ENCODE measurements at regions not wholly inside any gene's neighbourhood (a gene's known extent, or its start where the extent isn't known, plus 50 kb on each side); places are given as distances from the start of the nearest gene placed in this dataset.

DNA sequence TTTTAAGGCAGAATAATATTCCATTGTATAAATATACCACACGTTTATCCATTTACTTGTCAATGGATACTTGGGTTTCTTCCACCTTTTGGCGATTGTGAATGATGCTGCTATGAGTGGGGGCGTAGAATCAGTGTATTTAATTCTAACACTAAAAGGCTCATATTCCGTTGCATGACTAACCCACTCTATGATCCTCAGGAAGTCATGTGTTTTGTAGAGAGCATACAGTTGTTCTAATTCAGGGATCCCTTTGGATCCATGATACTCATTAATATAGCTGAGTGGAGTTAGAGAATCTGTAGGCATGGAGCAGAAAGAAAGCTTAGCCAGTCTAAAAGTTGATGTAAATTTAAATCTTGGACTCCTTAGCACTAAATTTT is 74.2 kb upstream of the TMEM170B start:
- no peak for TF ChIP-seq EP300 (IDR thresholded peaks at IDR 0.05)
- TF ChIP-seq, protein P1, sequence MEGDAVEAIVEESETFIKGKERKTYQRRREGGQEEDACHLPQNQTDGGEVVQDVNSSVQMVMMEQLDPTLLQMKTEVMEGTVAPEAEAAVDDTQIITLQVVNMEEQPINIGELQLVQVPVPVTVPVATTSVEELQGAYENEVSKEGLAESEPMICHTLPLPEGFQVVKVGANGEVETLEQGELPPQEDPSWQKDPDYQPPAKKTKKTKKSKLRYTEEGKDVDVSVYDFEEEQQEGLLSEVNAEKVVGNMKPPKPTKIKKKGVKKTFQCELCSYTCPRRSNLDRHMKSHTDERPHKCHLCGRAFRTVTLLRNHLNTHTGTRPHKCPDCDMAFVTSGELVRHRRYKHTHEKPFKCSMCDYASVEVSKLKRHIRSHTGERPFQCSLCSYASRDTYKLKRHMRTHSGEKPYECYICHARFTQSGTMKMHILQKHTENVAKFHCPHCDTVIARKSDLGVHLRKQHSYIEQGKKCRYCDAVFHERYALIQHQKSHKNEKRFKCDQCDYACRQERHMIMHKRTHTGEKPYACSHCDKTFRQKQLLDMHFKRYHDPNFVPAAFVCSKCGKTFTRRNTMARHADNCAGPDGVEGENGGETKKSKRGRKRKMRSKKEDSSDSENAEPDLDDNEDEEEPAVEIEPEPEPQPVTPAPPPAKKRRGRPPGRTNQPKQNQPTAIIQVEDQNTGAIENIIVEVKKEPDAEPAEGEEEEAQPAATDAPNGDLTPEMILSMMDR (IDR thresholded peaks at IDR 0.05) = no peak
